ENCODE measurements at regions not wholly inside any gene's neighbourhood (a gene's known extent, or its start where the extent isn't known, plus 50 kb on each side); places are given as distances from the start of the nearest gene placed in this dataset.

DNA sequence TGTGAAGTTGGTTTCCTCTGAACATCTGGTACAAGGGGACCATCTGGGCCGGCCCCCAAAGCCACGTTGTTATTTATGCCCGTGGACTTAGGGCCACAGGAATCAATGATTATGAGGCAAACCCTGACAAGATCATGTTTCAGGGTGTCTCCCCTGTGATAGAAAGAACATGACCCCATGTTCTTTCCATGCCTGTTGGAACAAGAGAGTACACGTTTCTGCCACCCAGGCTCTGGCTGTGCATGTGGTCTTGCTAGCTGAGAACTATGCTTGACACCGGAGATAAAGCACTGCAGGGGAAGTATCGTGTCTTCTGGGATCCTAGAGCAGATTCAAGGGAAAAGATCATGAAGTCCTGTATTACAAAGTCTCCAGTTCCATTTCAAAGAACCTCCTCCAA is 64.2 kb downstream of the TMEM17 start:
- no peak overlapping the region for H3K27ac Mint-ChIP-seq
- no peak overlapping the region for H3K4me3 ChIP-seq (ENCODE audit: control extremely low read depth in 1 of 5, extremely low read depth in 1 of 5, insufficient read depth in 1 of 5, low read depth in 2 of 5, low read length in 4 of 5)
- WGBS (ENCODE audit: insufficient coverage), result 88% methylated on average over 2 of the region's 6 CpGs
- DNase-seq (no peak), ATAC-seq (ENCODE audit: low read depth) (no peak)
- no peaks in the 10 kb centered on the region for H4K20me1 ChIP-seq (ENCODE audit: control insufficient read depth, insufficient read depth, low read length, poor library complexity, severe bottlenecking)
- H3K4me2 ChIP-seq (replicated peaks; ENCODE audit: low read depth, low read length, poor library complexity, severe bottlenecking), result no peak overlapping the region
- H3K9me3 Mint-ChIP-seq (ENCODE audit: insufficient read depth), result no peaks in the 10 kb centered on the region
- H3K27ac ChIP-seq (ENCODE audit: low read length in 2 of 2), result no peak overlapping the region
- no peak overlapping the region for H2AFZ ChIP-seq (ENCODE audit: insufficient read depth, low read depth, low read length, poor library complexity, severe bottlenecking)
- H3K36me3 ChIP-seq (replicated peaks in 1 of 2; ENCODE audit: control extremely low read depth in 1 of 2, control insufficient read depth in 1 of 2, extremely low read depth in 1 of 2, insufficient read depth in 2 of 2, low read length in 1 of 2), result no peaks in the 10 kb centered on the region
- H3K9ac ChIP-seq (ENCODE audit: low read length), result no peak overlapping the region
- TF ChIP-seq, protein P1, sequence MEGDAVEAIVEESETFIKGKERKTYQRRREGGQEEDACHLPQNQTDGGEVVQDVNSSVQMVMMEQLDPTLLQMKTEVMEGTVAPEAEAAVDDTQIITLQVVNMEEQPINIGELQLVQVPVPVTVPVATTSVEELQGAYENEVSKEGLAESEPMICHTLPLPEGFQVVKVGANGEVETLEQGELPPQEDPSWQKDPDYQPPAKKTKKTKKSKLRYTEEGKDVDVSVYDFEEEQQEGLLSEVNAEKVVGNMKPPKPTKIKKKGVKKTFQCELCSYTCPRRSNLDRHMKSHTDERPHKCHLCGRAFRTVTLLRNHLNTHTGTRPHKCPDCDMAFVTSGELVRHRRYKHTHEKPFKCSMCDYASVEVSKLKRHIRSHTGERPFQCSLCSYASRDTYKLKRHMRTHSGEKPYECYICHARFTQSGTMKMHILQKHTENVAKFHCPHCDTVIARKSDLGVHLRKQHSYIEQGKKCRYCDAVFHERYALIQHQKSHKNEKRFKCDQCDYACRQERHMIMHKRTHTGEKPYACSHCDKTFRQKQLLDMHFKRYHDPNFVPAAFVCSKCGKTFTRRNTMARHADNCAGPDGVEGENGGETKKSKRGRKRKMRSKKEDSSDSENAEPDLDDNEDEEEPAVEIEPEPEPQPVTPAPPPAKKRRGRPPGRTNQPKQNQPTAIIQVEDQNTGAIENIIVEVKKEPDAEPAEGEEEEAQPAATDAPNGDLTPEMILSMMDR (IDR thresholded peaks at IDR 0.05), result no peak
- no peak for TF ChIP-seq EZH2 (IDR thresholded peaks at IDR 0.05; ENCODE audit: borderline replicate concordance, insufficient read depth, low read depth, low read length, poor library complexity, severe bottlenecking)
- no peaks in the 10 kb centered on the region for H3K4me1 Mint-ChIP-seq
- POLR2A ChIA-PET, result no interaction called here
- no peaks in the 10 kb centered on the region for H3K4me1 ChIP-seq (ENCODE audit: control insufficient read depth in 2 of 2, insufficient read depth in 2 of 2, low read length in 2 of 2)
- no peaks in the 10 kb centered on the region for H3K79me2 ChIP-seq (ENCODE audit: control insufficient read depth, insufficient read depth, low read length)
- CTCF ChIA-PET, result no interaction called here
- H3K9me3 ChIP-seq (ENCODE audit: control extremely low read depth in 1 of 3, control insufficient read depth in 2 of 3, insufficient read depth in 1 of 3, low read length in 2 of 3), result no peaks in the 10 kb centered on the region
- intact Hi-C loops (cut with micrococcal nuclease), result no loop called here
- peaks cover 7% of the 10 kb centered on the region for H3K27me3 Mint-ChIP-seq
- H3K4me3 Mint-ChIP-seq, result no peak overlapping the region
- no peaks in the 10 kb centered on the region for H3K27me3 ChIP-seq (replicated peaks in 1 of 4; ENCODE audit: control extremely low read depth in 1 of 4, control insufficient read depth in 3 of 4, insufficient read depth in 4 of 4, low read length in 3 of 4)

DNA sequence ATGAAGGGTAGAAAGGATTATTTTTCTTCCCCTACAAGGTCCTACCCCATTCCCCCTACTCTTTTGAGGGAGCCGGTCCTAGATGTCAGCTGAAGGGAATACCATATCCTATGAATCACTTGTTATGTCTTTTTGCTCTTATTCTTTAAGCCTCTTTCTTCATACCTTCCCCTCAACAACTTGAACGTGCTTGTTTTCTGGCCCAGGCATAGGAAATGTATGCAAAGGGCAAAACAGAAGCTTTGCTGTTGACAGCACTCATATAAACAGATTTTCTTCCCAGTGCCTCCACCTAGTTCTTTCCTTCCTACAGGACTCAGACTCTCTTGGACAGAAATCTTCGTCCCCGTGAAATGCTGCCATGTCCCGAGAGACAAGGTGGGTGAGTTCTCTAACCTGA is 64.6 kb downstream of the TMEM17 start:
- ATAC-seq (ENCODE audit: low read depth), result no peak
- intact Hi-C loops (cut with micrococcal nuclease), result no loop called here
- Histone ChIP-seq H3K27me3 (replicated peaks in 1 of 4; ENCODE audit: control extremely low read depth in 1 of 4, control insufficient read depth in 3 of 4, insufficient read depth in 4 of 4, low read length in 3 of 4) (no peaks in the 10 kb centered on the region), H3K36me3 (replicated peaks in 1 of 2; ENCODE audit: control extremely low read depth in 1 of 2, control insufficient read depth in 1 of 2, extremely low read depth in 1 of 2, insufficient read depth in 2 of 2, low read length in 1 of 2) (no peaks in the 10 kb centered on the region), H3K9me3 (ENCODE audit: control extremely low read depth in 1 of 3, control insufficient read depth in 2 of 3, insufficient read depth in 1 of 3, low read length in 2 of 3) (no peaks in the 10 kb centered on the region), H2AFZ (ENCODE audit: insufficient read depth, low read depth, low read length, poor library complexity, severe bottlenecking) (no peak overlapping the region), H4K20me1 (ENCODE audit: control insufficient read depth, insufficient read depth, low read length, poor library complexity, severe bottlenecking) (no peaks in the 10 kb centered on the region), H3K9ac (ENCODE audit: low read length) (no peak overlapping the region), H3K4me2 (replicated peaks; ENCODE audit: low read depth, low read length, poor library complexity, severe bottlenecking) (no peak overlapping the region), H3K4me3 (ENCODE audit: control extremely low read depth in 1 of 5, extremely low read depth in 1 of 5, insufficient read depth in 1 of 5, low read depth in 2 of 5, low read length in 4 of 5) (no peak overlapping the region), H3K4me1 (ENCODE audit: control insufficient read depth in 2 of 2, insufficient read depth in 2 of 2, low read length in 2 of 2) (peaks cover under 1% of the 10 kb centered on the region in 2 donors), H3K27ac (ENCODE audit: low read length in 2 of 2) (no peak overlapping the region), H3K79me2 (ENCODE audit: control insufficient read depth, insufficient read depth, low read length) (no peaks in the 10 kb centered on the region)
- H3K27me3 Mint-ChIP-seq, result peaks cover 7% of the 10 kb centered on the region
- H3K9me3 Mint-ChIP-seq (ENCODE audit: insufficient read depth), result no peaks in the 10 kb centered on the region
- ChIA-PET CTCF (no interaction called here), POLR2A (no interaction called here)
- no peak for TF ChIP-seq EZH2 (IDR thresholded peaks at IDR 0.05; ENCODE audit: borderline replicate concordance, insufficient read depth, low read depth, low read length, poor library complexity, severe bottlenecking)
- TF ChIP-seq, protein P1 (IDR thresholded peaks at IDR 0.05), result no peak
- WGBS (ENCODE audit: insufficient coverage), result 92% methylated on average over 4 of the region's 5 CpGs
- no peak overlapping the region for H3K27ac Mint-ChIP-seq
- H3K4me3 Mint-ChIP-seq, result no peak overlapping the region
- DNase-seq, result no peak
- peaks cover under 1% of the 10 kb centered on the region for H3K4me1 Mint-ChIP-seq

Data from B cell (primary cell).